ENCODE measurements at regions not wholly inside any gene's neighbourhood (a gene's known extent, or its start where the extent isn't known, plus 50 kb on each side); places are given as distances from the start of the nearest gene placed in this dataset.
"Not testable (repeated sequence)": the region's sequence is repeated elsewhere in the genome, so short reads cannot be mapped to it uniquely, and the experiment has no call there.

DNA sequence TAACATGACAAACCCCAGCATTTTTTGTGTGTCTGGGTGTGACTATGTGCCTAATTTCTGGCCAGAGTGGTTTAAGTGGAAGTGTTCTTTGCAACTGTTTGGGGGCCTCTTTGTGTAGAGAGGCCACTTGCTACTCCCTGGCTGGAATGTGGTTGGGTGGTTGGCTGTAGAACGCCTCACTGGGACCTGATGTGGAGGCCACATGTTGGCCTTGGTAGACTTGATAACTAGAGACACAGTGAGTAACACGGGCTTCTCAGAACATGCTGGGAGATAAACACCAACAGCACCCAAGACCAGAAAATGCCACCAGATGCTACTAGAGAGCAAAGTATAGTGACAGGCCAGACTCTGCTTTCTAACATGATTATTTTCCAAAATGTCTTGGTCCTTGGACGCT, 111.2 kb upstream of the ZFP64 start:
- Histone ChIP-seq H3K27ac (no peak overlapping the region), H3K27me3 (replicated peaks; ENCODE audit: insufficient read depth) (no peaks in the 10 kb centered on the region), H3K9me3 (no peaks in the 10 kb centered on the region), H3K4me3 (no peak overlapping the region), H3K36me3 (no peaks in the 10 kb centered on the region), H3K4me1 (replicated peaks) (no peaks in the 10 kb centered on the region)
- TF ChIP-seq POLR2AphosphoS5 (IDR thresholded peaks at IDR 0.05): no peak
- no peak for TF ChIP-seq POLR2A (IDR thresholded peaks at IDR 0.05)
- TF ChIP-seq, protein P1, sequence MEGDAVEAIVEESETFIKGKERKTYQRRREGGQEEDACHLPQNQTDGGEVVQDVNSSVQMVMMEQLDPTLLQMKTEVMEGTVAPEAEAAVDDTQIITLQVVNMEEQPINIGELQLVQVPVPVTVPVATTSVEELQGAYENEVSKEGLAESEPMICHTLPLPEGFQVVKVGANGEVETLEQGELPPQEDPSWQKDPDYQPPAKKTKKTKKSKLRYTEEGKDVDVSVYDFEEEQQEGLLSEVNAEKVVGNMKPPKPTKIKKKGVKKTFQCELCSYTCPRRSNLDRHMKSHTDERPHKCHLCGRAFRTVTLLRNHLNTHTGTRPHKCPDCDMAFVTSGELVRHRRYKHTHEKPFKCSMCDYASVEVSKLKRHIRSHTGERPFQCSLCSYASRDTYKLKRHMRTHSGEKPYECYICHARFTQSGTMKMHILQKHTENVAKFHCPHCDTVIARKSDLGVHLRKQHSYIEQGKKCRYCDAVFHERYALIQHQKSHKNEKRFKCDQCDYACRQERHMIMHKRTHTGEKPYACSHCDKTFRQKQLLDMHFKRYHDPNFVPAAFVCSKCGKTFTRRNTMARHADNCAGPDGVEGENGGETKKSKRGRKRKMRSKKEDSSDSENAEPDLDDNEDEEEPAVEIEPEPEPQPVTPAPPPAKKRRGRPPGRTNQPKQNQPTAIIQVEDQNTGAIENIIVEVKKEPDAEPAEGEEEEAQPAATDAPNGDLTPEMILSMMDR (IDR thresholded peaks at IDR 0.05): no peak
- WGBS: 91% methylated on average over 3 of the region's 3 CpGs
- intact Hi-C loops (cut with DNase I): no loop called here
- no peak for DNase-seq (ENCODE audit: low spot score)

DNA sequence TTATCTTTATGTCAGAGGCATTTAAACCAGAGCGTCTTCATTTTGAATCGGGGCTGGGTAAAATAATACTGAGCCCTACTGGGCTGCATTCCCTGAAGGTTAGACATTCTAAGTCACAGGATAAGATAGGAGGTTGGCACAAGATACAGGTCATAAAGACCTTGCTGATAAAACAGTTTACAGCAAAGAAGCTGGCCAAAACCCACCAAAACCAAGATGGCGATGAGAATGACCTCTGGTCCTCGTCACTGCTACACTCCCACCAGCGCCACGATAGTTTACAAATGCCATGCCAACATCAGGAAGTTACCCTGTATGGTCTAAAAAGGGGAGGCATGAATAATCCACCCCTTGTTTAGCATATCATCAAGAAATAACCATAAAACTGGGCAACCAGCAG, 110.5 kb upstream of the ZFP64 start:
- H3K27ac ChIP-seq; H3K36me3 ChIP-seq; intact Hi-C loops (cut with DNase I); H3K4me3 ChIP-seq; H3K9me3 ChIP-seq; H3K27me3 ChIP-seq (replicated peaks; ENCODE audit: insufficient read depth); H3K4me1 ChIP-seq (replicated peaks); DNase-seq (ENCODE audit: low spot score): not testable (repeated sequence)
- WGBS: 78% methylated on average over 6 of the region's 6 CpGs

DNA sequence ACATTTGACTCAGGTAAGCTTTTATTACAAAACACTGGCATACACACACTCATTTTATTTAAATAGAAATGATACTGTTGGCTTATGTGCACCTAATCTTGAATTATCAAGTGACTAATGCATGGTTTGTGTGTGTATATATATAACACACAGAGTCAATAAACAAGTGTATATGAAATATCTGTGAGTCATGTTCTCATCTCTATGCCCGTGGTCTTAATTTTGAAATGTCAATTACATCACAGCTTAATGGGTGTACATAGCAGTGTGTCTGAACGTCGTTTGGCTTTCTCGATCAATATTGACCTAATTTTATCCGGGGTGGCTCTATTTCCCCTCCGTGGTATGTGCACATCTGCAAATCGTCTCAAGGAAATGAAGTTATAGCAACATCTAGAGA, 104.0 kb upstream of the ZFP64 start:
- Histone ChIP-seq H3K9me3 (no peaks in the 10 kb centered on the region), H3K27me3 (replicated peaks; ENCODE audit: insufficient read depth) (no peaks in the 10 kb centered on the region), H3K4me3 (no peak overlapping the region), H3K27ac (no peak overlapping the region), H3K4me1 (replicated peaks) (no peaks in the 10 kb centered on the region), H3K36me3 (no peaks in the 10 kb centered on the region)
- intact Hi-C loops (cut with DNase I): no loop called here
- WGBS: 59% methylated on average over 7 of the region's 7 CpGs
- no peak for DNase-seq (ENCODE audit: low spot score)
- TF ChIP-seq, protein P1 (IDR thresholded peaks at IDR 0.05): no peak
- TF ChIP-seq POLR2A (IDR thresholded peaks at IDR 0.05) (no peak), POLR2AphosphoS5 (IDR thresholded peaks at IDR 0.05) (no peak)

DNA sequence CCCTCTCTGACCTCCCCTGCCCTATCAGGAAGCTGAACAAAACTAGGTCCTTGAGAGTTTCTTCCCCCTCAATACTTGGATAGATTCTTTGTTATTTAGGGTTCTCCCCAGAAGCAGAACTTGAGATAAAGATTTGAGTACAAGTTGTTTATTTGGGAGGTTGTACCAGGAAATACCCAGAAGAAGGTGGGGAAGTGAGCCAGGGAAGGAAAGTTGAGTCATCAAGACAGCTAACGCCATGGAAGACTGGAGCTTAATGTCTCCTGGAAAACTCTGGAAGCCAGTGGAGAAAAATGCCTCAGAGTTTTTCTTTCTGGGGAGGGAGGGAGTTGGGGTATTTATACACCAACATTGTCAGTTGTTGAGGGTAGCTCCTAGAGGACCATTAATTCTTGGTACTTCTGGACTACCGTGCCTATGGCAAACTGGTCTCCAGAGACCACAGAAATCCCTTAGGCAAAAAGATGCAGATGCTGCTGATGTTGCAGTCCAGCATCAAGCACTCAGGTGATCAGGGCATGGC, 102.6 kb upstream of the ZFP64 start:
- H3K27me3 ChIP-seq (replicated peaks; ENCODE audit: insufficient read depth): no peaks in the 10 kb centered on the region
- 77% methylated on average over 2 of the region's 2 CpGs for WGBS
- DNase-seq (ENCODE audit: low spot score): no peak
- no peak overlapping the region for H3K27ac ChIP-seq
- no peaks in the 10 kb centered on the region for H3K4me1 ChIP-seq (replicated peaks)
- H3K9me3 ChIP-seq: no peaks in the 10 kb centered on the region
- no peaks in the 10 kb centered on the region for H3K36me3 ChIP-seq
- no peak overlapping the region for H3K4me3 ChIP-seq
- intact Hi-C loops (cut with DNase I): no loop called here
- TF ChIP-seq, protein P1 (IDR thresholded peaks at IDR 0.05): no peak
- no peak for TF ChIP-seq POLR2AphosphoS5 (IDR thresholded peaks at IDR 0.05)
- no peak for TF ChIP-seq POLR2A (IDR thresholded peaks at IDR 0.05)

DNA sequence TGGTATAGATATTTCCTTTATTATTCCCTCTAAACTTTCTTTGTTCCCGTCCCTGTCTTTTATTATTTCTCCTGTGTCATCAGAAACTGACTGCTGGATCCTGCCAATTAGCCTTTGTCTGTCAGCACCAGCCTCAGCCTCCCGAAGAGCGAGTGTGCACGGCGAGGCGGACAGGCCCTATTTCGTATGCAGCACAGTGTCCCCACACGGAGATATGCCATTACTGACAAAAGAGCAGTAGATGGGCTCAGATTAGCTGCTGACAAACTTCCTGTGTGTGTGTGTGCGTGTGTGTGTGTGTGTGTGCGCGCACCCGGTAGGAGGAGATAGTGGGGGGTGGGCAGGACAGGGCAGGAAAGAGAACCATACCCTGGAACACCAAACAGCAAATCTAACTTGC, 99.5 kb upstream of the ZFP64 start:
- H3K27ac ChIP-seq: no peak overlapping the region
- no peaks in the 10 kb centered on the region for H3K4me1 ChIP-seq (replicated peaks)
- intact Hi-C loops (cut with DNase I): no loop called here
- DNase-seq (ENCODE audit: low spot score): no peak
- H3K9me3 ChIP-seq: no peaks in the 10 kb centered on the region
- H3K36me3 ChIP-seq: no peaks in the 10 kb centered on the region
- no peaks in the 10 kb centered on the region for H3K27me3 ChIP-seq (replicated peaks; ENCODE audit: insufficient read depth)
- 70% methylated on average over 12 of the region's 12 CpGs for WGBS
- no peak for TF ChIP-seq POLR2AphosphoS5 (IDR thresholded peaks at IDR 0.05)
- TF ChIP-seq, protein P1 (IDR thresholded peaks at IDR 0.05): no peak
- no peak for TF ChIP-seq POLR2A (IDR thresholded peaks at IDR 0.05)
- H3K4me3 ChIP-seq: no peak overlapping the region

Measured in prostate gland (tissue), 2 donors.